ENCODE measurements at regions not wholly inside any gene's neighbourhood (a gene's known extent, or its start where the extent isn't known, plus 50 kb on each side); places are given as distances from the start of the nearest gene placed in this dataset.

DNA sequence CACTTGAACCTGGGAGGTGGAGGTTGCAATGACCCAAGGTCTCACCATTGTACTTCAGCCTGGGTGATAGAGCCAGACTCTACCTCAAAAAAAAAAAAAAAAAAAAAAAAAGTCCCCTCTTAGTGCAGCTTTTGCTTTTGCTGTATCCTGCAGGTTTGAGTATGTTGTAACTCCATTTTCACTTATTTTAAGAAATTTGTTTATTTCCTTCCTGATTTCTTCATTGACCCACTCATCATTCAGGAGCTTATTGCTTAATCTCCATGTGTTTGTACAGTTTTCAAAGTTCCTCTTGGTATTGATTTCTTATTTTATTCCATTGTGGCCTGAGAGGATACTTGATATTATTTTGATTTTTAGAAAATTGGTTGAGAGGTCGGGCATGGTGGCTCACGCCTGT lies 50.9 kb upstream of the AK4 start:
- no peak for FAIRE-seq
- DNase-seq (ENCODE audit: insufficient read length, low spot score): no peak
- TF ChIP-seq, protein P1, sequence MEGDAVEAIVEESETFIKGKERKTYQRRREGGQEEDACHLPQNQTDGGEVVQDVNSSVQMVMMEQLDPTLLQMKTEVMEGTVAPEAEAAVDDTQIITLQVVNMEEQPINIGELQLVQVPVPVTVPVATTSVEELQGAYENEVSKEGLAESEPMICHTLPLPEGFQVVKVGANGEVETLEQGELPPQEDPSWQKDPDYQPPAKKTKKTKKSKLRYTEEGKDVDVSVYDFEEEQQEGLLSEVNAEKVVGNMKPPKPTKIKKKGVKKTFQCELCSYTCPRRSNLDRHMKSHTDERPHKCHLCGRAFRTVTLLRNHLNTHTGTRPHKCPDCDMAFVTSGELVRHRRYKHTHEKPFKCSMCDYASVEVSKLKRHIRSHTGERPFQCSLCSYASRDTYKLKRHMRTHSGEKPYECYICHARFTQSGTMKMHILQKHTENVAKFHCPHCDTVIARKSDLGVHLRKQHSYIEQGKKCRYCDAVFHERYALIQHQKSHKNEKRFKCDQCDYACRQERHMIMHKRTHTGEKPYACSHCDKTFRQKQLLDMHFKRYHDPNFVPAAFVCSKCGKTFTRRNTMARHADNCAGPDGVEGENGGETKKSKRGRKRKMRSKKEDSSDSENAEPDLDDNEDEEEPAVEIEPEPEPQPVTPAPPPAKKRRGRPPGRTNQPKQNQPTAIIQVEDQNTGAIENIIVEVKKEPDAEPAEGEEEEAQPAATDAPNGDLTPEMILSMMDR (IDR thresholded peaks at IDR 0.05; ENCODE audit: insufficient read depth, missing control alignments): no peak
